Fibroblast of the aortic adventitia (primary cell): ENCODE measurements at regions not wholly inside any gene's neighbourhood (a gene's known extent, or its start where the extent isn't known, plus 50 kb on each side); places are given as distances from the start of the nearest gene placed in this dataset.

Experiments used
- DNase-seq: peaks from one replicate; pipeline ENCODE4 v3.0.0-alpha.2; 2010; ENCODE audit warnings: low read depth
- H3K4me3 ChIP-seq: 2 replicates; pipeline ENCODE4 v1.5.1; 2011; ENCODE audit warnings: low read depth, mild to moderate bottlenecking, control low read depth, low read length, moderate library complexity
- TF ChIP-seq, protein P1 (sequence below): IDR thresholded peaks from 2 replicates; pipeline ENCODE4 v1.5.1; 2011; ENCODE audit warnings: mild to moderate bottlenecking, low read length, control low read depth, inconsistent platforms; ENCODE audit not compliant: insufficient read depth

DNA sequence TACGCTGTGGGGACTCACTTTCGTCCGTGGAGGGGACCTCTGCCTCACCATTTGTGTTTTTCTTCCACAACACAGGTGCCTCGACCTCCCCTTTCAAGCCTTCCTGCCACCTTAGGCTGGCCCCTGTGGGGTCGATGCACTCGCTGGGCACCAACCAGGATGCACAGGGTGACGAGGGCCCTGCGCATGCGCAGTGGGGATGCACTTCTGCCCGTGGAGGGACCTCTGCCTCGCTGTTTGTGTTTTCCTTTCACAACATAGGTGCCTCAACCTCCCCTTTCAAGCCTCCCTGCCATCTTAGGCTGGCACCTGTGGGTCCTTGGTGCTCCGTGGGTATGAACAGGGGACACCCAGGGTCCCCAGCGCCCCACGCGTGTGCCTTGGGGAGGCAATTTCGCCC is 356.8 kb downstream of the ALG10 start:
- H3K4me3 ChIP-seq: no peak overlapping the region
- DNase-seq: no peak
- TF ChIP-seq, protein P1, sequence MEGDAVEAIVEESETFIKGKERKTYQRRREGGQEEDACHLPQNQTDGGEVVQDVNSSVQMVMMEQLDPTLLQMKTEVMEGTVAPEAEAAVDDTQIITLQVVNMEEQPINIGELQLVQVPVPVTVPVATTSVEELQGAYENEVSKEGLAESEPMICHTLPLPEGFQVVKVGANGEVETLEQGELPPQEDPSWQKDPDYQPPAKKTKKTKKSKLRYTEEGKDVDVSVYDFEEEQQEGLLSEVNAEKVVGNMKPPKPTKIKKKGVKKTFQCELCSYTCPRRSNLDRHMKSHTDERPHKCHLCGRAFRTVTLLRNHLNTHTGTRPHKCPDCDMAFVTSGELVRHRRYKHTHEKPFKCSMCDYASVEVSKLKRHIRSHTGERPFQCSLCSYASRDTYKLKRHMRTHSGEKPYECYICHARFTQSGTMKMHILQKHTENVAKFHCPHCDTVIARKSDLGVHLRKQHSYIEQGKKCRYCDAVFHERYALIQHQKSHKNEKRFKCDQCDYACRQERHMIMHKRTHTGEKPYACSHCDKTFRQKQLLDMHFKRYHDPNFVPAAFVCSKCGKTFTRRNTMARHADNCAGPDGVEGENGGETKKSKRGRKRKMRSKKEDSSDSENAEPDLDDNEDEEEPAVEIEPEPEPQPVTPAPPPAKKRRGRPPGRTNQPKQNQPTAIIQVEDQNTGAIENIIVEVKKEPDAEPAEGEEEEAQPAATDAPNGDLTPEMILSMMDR: no peak

DNA sequence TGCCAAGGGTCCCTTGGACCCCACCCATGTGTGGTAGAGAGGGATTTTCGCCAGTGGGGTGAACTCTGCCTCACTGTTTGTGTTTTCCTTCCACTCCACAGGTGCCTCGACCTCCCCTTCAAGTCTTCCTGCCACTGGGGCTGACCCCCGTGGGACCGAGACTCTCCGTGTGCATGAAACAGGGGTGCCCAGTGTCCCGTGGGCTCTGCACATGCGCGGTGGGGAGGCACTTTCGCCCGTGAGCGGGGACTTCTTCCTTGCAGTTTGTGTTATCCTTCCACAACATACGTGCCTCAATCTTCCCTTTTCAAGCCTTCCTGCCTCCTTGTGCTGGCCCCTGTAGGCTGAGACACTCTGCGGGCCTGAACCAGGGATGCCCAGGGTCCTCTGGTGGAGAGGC is 362.4 kb downstream of the ALG10 start:
- DNase-seq: no peak
- no peak overlapping the region for H3K4me3 ChIP-seq
- TF ChIP-seq, protein P1: no peak

DNA sequence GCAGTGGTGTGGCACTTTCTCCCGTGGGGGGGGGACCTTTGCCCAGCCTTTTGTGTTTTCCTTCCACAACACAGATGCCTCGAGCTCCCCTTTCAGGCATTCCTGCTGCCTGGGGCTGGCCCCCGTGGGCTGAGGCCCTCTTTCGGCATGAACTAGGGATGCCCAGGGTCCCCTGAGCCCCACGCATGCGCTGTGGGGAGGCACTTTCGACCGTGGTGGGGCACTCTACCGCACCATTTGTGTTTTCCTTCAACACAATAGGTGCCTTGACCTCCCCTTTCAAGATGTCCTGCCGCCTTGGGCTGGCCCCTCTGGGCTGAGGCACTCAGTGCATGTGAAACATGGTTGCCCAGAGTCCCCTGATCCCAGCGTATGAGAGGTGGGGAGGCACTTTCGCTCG is 363.7 kb downstream of the ALG10 start:
- no peak overlapping the region for H3K4me3 ChIP-seq
- TF ChIP-seq, protein P1: no peak
- DNase-seq: no peak

DNA sequence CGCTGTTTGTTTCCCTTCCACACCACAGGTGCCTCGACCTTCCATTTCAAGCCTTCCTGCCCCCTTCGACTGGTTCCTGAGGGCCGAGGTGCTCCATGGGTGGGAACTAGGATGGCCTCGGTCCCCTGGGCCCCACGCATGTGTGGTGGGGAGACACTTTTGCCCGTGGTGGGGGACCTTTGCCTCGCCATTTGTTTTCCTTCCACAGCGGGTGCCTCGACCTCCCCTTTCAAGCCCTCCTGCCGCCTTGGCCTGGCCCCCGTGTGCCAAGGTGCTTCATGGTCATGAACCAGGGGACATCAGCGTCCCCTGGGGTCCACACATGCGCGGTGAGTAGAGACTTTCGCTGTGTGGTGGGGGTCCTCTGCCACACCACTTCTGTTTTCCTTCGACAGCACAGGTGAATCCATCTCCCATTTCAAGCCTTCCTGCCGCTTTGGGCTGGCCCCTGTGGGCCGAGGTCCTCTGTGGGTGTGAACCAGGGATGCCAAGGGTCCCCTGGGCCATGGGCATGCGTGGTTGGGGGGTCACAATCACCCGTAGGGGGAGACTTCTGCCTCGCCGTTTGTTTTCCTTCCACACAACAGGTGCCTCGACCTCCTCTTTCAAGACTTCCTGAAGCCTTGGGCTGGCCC is 364.4 kb downstream of the ALG10 start:
- H3K4me3 ChIP-seq: no peak overlapping the region
- TF ChIP-seq, protein P1: no peak
- DNase-seq: no peak

DNA sequence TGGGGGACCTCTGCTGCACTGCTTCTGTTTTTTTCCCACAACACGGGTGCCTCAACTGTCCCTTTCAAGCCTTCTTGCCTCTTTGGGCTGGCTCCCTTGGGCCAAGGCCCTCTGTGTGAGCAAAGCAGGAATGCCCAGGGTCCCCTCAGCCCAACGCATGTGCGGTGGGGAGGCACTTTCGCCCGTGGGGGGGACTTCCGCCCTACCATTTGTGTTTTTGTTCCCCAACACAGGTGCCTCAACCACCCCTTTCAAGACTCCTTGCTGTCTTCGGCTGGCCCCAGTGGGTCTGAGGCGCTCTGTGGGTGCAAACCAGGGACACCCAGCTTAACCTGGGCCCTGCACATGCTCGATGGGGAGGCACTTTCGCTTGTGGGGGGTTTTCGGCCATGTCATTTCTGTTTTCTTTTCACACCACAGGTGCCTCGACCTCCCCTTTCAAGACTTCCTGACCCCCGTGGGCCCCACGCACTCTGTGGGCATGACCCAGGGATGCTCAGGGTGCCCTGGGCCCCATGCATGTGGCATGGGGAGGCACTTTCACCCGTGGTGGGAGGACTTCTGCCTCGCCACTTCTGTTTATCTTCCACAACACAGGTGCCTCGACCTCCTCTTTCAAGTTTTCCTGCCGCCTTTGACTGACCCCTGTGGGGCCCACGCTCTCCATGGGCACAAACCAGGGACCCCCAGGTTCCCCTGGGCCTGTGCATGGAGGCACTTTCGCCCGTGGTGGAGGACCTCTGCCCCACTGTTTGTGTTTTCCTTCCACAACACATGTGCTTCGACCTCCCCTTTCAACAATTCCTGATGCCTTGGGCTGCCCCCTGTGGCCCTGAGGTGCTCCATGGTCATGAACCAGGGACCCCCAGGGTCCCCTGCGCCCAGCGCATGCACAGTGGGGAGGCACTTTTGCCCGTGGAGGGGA is 365.7 kb downstream of the ALG10 start:
- no peak overlapping the region for H3K4me3 ChIP-seq
- TF ChIP-seq, protein P1: no peak
- no peak for DNase-seq

DNA sequence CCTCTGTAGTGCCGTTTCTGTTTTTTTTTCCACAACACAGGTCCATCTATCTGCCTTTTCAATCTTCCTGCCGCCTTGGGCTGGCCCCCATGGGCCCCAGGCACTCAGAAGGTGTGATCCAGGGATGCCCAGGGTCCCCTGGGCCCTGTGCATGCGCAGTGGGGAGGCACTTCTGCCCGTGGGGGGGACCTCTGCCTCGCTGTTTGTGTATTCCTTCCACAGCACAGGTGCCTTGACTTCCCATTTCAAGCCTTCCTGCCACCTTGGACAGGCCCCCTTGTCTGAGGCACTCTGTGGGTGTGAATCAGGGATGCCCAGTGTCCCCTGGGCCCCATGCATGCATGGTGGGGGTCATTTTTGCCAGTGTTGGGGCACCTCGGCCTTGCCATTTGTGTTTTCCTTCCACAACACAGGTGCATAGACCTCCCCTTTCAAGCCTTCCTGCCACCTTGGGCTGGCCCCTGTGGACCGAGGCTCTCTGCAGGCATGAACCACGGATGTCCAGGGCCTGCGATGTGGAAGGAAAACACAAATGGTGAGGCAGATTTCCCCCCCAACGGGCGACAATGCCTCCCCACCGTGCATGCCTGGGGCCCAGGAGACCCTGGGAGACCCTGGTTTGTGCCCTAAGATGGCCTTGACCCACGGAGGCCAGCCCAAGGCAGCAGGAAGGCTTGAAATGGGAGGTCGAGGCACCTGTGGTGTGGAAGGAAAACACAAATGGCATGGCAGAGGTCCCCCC is 366.5 kb downstream of the ALG10 start:
- DNase-seq: no peak
- TF ChIP-seq, protein P1: no peak

More for the DNA sequence above, 366.5 kb downstream of the ALG10 start:
- H3K4me3 ChIP-seq: no peak overlapping the region
